SK-N-SH (cell line): ENCODE measurements at regions not wholly inside any gene's neighbourhood (a gene's known extent, or its start where the extent isn't known, plus 50 kb on each side); places are given as distances from the start of the nearest gene placed in this dataset.
"Not testable (repeated sequence)": the region's sequence is repeated elsewhere in the genome, so short reads cannot be mapped to it uniquely, and the experiment has no call there.

Experiments
- CTCF ChIA-PET: fragments of 300-600, 350-600 bp; formaldehyde crosslinking; extraction: SDS; loops from one replicate; lab custom pipeline; 2021; lab: Yijun Ruan, JAX
- POLR2A ChIA-PET: fragments of 350-600 bp; sonication (Branson Sonifier 250); formaldehyde crosslinking; extraction: SDS; loops from one replicate; lab custom pipeline; 2020; ENCODE audit warnings: antibody characterized with exemption, inconsistent platforms; lab: Yijun Ruan, JAX
- DNase-seq: peaks from one replicate; pipeline ENCODE4 v3.0.0; 2012
- H2AFZ ChIP-seq: fragments of 200-600 bp; sonication (generic); 2 replicates; pipeline ENCODE4 v1.8.1; 2016; ENCODE audit warnings: antibody characterized with exemption, mild to moderate bottlenecking, low read depth
- H3F3A ChIP-seq: fragments of 200-600 bp; sonication (generic); replicated peaks from 2 replicates; pipeline ENCODE3; 2016; ENCODE audit warnings: antibody characterized with exemption, mild to moderate bottlenecking; ENCODE audit not compliant: insufficient read depth
- H3K27ac ChIP-seq, 2 experiments: fragments of 200-500 bp in 1 of 2; fragments of 200-600 bp in 1 of 2; sonication (Bioruptor generic) in 1 of 2; sonication (generic), shearing (Covaris generic) in 1 of 2; 2 replicates each; pipeline versions ENCODE4 v1.5.1 to v1.6.1; 2014 to 2016; ENCODE audit warnings: low read depth in 2 of 2, inconsistent platforms in 1 of 2, low read length in 1 of 2, mild to moderate bottlenecking in 1 of 2, mixed read lengths in 1 of 2
- H3K27me3 ChIP-seq: fragments of 200-600 bp; sonication (generic), shearing (Covaris generic); 2 replicates; pipeline ENCODE4 v1.6.1; 2016; ENCODE audit warnings: mixed run types; ENCODE audit not compliant: insufficient read depth
- H3K36me3 ChIP-seq, 2 experiments: fragments of 200-500 bp in 1 of 2; fragments of 200-600 bp in 1 of 2; sonication (Bioruptor generic) in 1 of 2; sonication (generic) in 1 of 2; replicated peaks in 1 of 2; 2 replicates each; pipeline versions ENCODE3 to v1.5.1; 2014 to 2016; ENCODE audit warnings: low read length in 1 of 2, mild to moderate bottlenecking in 1 of 2; ENCODE audit not compliant: insufficient read depth in 2 of 2, control insufficient read depth in 1 of 2
- H3K4me1 ChIP-seq, 2 experiments: fragments of 200-500 bp in 1 of 2; fragments of 200-600 bp in 1 of 2; sonication (Bioruptor generic) in 1 of 2; sonication (generic), shearing (Covaris generic) in 1 of 2; 2 replicates each; pipeline versions ENCODE4 v1.5.1 to v1.6.1; 2014 to 2016; ENCODE audit warnings: low read depth in 1 of 2, low read length in 1 of 2, mixed run types in 1 of 2; ENCODE audit not compliant: insufficient read depth in 2 of 2, control insufficient read depth in 1 of 2
- H3K4me2 ChIP-seq: fragments of 200-600 bp; sonication (generic), shearing (Covaris generic); 2 replicates; pipeline ENCODE4 v1.6.1; 2017; ENCODE audit warnings: mixed run types
- H3K4me3 ChIP-seq, 2 experiments: fragments of 200-500 bp in 1 of 2; fragments of 200-600 bp in 1 of 2; sonication (Bioruptor generic) in 1 of 2; sonication (generic), shearing (Covaris generic) in 1 of 2; 2 replicates each; pipeline versions ENCODE4 v1.5.1 to v1.8.1; 2014 to 2016; ENCODE audit warnings: low read depth in 2 of 2, inconsistent platforms in 1 of 2, low read length in 1 of 2, mild to moderate bottlenecking in 1 of 2, mixed read lengths in 1 of 2, moderate library complexity in 1 of 2
- H3K79me2 ChIP-seq: fragments of 200-600 bp; sonication (generic); 2 replicates; pipeline ENCODE4 v1.8.1; 2017; ENCODE audit warnings: mild to moderate bottlenecking; ENCODE audit not compliant: insufficient read depth
- H3K9ac ChIP-seq: fragments of 200-600 bp; sonication (generic); 2 replicates; pipeline ENCODE4 v1.6.1; 2017; ENCODE audit warnings: mixed run types
- H3K9me2 ChIP-seq: fragments of 200-600 bp; sonication (generic); 2 replicates; pipeline ENCODE4 v1.6.1; 2017; ENCODE audit warnings: mixed run types
- H3K9me3 ChIP-seq: fragments of 200-600 bp; sonication (generic); 2 replicates; pipeline ENCODE4 v1.6.1; 2017; ENCODE audit warnings: mixed run types, mild to moderate bottlenecking, moderate library complexity
- H4K20me1 ChIP-seq: fragments of 200-600 bp; sonication (generic); 2 replicates; pipeline ENCODE4 v1.6.1; 2017; ENCODE audit warnings: mild to moderate bottlenecking, mixed run types; ENCODE audit not compliant: insufficient read depth
- ELF1 ChIP-seq: IDR thresholded peaks from 2 replicates; pipeline ENCODE4 v1.4.0; 2012
- EZH2phosphoT487 ChIP-seq: fragments of 200-600 bp; sonication (generic); IDR thresholded peaks from 2 replicates; pipeline ENCODE4 v1.6.1; 2017; ENCODE audit warnings: low read depth, mixed run types, mild to moderate bottlenecking, antibody characterized with exemption, moderate library complexity, borderline replicate concordance
- FOSL2 ChIP-seq: IDR thresholded peaks from 2 replicates; pipeline ENCODE4 v1.4.0; 2012; ENCODE audit warnings: low read depth, mild to moderate bottlenecking, moderate library complexity, borderline replicate concordance
- SMC3 ChIP-seq: IDR thresholded peaks from 2 replicates; pipeline ENCODE4 v1.6.1; 2012; ENCODE audit warnings: low read depth, low read length, improper control_type of control experiment
- YY1 ChIP-seq: IDR thresholded peaks from 2 replicates; pipeline ENCODE4 v1.4.0; 2012; ENCODE audit warnings: low read depth, mild to moderate bottlenecking
- WGBS: methylation state at CpG from one replicate; pipeline ENCODE4 v1.1.6; 2017; ENCODE audit warnings: low lambda C conversion rate; 5-methylcytosine and 5-hydroxymethylcytosine counted together
- TF ChIP-seq, protein P1 (sequence below): IDR thresholded peaks from 2 replicates; pipeline ENCODE4 v1.6.1; 2012; ENCODE audit warnings: mild to moderate bottlenecking, low read depth, low read length, moderate library complexity
- TF ChIP-seq, protein P2 (sequence below): fragments of 150-350 bp; IDR thresholded peaks from 2 replicates; pipeline ENCODE4 v1.6.1; 2016; ENCODE audit warnings: mild to moderate bottlenecking, low read depth, low read length
- TF ChIP-seq, protein P3 (sequence below): IDR thresholded peaks from 2 replicates; pipeline ENCODE4 v1.4.0; 2012; ENCODE audit warnings: low read depth, borderline replicate concordance

DNA sequence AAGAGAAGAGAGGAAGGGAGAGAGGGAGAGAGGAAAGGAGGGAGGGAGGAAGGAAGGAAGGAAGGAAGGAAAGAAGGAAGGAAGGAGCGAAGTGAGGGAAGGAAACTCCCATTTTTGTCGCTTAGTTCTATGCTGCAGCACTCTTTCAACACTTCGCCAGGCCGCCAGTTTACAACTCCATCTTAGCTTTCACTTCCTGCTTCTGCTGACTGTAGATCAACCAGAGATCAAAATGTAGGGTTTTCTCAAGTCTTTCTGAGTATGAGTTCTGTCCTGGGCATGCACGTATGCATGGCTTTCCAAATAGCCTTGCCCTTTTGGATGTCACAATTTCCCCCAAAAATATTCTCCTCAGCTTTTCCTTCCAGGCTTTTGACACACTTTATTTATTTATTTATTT lies 723.4 kb downstream of the TRHDE start:
- Histone ChIP-seq H2AFZ (no peak overlapping the region; the same call in 1 of the 2 replicates), H3K27me3 (no peaks in the 10 kb centered on the region), H3K9ac (no peak overlapping the region), H3K27ac (no peak overlapping the region), H3K4me2 (no peak overlapping the region), H3K9me2 (no peaks in the 10 kb centered on the region; the same call in 1 of the 2 replicates), H3K9me3 (no peaks in the 10 kb centered on the region)
- TF ChIP-seq, protein P1, sequence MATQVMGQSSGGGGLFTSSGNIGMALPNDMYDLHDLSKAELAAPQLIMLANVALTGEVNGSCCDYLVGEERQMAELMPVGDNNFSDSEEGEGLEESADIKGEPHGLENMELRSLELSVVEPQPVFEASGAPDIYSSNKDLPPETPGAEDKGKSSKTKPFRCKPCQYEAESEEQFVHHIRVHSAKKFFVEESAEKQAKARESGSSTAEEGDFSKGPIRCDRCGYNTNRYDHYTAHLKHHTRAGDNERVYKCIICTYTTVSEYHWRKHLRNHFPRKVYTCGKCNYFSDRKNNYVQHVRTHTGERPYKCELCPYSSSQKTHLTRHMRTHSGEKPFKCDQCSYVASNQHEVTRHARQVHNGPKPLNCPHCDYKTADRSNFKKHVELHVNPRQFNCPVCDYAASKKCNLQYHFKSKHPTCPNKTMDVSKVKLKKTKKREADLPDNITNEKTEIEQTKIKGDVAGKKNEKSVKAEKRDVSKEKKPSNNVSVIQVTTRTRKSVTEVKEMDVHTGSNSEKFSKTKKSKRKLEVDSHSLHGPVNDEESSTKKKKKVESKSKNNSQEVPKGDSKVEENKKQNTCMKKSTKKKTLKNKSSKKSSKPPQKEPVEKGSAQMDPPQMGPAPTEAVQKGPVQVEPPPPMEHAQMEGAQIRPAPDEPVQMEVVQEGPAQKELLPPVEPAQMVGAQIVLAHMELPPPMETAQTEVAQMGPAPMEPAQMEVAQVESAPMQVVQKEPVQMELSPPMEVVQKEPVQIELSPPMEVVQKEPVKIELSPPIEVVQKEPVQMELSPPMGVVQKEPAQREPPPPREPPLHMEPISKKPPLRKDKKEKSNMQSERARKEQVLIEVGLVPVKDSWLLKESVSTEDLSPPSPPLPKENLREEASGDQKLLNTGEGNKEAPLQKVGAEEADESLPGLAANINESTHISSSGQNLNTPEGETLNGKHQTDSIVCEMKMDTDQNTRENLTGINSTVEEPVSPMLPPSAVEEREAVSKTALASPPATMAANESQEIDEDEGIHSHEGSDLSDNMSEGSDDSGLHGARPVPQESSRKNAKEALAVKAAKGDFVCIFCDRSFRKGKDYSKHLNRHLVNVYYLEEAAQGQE: no peak
- TF ChIP-seq, protein P2, sequence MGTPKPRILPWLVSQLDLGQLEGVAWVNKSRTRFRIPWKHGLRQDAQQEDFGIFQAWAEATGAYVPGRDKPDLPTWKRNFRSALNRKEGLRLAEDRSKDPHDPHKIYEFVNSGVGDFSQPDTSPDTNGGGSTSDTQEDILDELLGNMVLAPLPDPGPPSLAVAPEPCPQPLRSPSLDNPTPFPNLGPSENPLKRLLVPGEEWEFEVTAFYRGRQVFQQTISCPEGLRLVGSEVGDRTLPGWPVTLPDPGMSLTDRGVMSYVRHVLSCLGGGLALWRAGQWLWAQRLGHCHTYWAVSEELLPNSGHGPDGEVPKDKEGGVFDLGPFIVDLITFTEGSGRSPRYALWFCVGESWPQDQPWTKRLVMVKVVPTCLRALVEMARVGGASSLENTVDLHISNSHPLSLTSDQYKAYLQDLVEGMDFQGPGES: no peak
- TF ChIP-seq FOSL2 (no peak), SMC3 (no peak), ELF1 (no peak), YY1 (no peak), EZH2phosphoT487 (no peak)
- TF ChIP-seq, protein P3, sequence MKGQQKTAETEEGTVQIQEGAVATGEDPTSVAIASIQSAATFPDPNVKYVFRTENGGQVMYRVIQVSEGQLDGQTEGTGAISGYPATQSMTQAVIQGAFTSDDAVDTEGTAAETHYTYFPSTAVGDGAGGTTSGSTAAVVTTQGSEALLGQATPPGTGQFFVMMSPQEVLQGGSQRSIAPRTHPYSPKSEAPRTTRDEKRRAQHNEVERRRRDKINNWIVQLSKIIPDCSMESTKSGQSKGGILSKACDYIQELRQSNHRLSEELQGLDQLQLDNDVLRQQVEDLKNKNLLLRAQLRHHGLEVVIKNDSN: no peak
- TF ChIP-seq, all 33 proteins: peak for 0
- Histone ChIP-seq H3K4me1 (no peaks in the 10 kb centered on the region), H3K4me3 (no peak overlapping the region), H3F3A (no peaks in the 10 kb centered on the region), H3K79me2 (no peaks in the 10 kb centered on the region), H3K36me3 (no peaks in the 10 kb centered on the region), H4K20me1 (no peaks in the 10 kb centered on the region)
- ChIA-PET CTCF (no interaction called here), POLR2A (no interaction called here)
- WGBS: 63% methylated on average over 5 of the region's 5 CpGs
- no peak for DNase-seq

DNA sequence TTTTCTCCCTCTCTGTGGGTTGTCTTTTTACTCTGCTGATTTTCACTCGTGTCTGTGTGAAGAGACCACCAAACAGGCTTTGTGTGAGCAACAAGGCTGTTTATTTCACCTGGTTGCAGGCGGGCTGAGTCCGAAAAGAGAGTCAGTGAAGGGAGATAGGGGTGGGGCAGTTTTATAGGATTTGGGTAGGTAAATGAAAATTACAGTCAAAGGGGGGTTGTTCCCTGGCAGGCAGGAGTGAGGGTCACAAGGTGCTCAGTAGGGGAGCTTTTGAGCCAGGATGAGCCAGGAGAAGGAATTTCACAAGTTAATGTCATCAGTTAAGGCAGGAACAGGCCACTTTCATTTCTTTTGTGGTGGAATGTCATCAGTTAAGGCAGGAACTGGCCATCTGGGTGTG lies 729.6 kb downstream of the TRHDE start:
- H3K79me2 ChIP-seq, H2AFZ ChIP-seq, H3K4me3 ChIP-seq, H3K36me3 ChIP-seq, H3K27ac ChIP-seq, H4K20me1 ChIP-seq, POLR2A ChIA-PET, CTCF ChIA-PET, H3K4me2 ChIP-seq, H3K27me3 ChIP-seq, H3K9ac ChIP-seq, H3F3A ChIP-seq, H3K9me3 ChIP-seq, DNase-seq, H3K4me1 ChIP-seq, H3K9me2 ChIP-seq: not testable (repeated sequence)
- WGBS: 30% methylated on average over 3 of the region's 3 CpGs

DNA sequence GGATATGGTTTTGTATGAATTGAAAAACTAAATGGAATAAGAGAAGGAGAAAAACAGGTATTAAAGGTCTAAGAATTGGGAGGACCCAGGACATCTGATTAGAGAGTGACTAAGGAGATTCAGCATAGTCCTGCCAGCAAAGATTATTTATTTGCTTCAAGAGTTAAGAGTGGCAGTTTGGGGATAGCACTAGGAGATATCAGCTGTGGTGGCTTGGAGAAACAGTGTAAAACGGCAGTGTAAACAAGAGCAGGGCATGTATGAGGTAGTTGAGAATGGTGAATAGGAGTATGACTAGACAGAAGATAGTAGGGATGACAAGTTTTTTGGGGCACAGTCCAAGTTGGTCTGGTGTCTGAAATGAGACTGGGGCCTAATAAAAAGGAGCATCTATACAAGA lies 730.3 kb downstream of the TRHDE start:
- H3K27ac ChIP-seq, H2AFZ ChIP-seq, H4K20me1 ChIP-seq, CTCF ChIA-PET, H3K9me3 ChIP-seq, H3K9me2 ChIP-seq, H3K79me2 ChIP-seq, H3F3A ChIP-seq, DNase-seq, H3K27me3 ChIP-seq, H3K4me1 ChIP-seq, H3K4me3 ChIP-seq, H3K36me3 ChIP-seq, H3K4me2 ChIP-seq, H3K9ac ChIP-seq, POLR2A ChIA-PET: not testable (repeated sequence)
- WGBS: 13% methylated on average over 1 of the region's 1 CpG

DNA sequence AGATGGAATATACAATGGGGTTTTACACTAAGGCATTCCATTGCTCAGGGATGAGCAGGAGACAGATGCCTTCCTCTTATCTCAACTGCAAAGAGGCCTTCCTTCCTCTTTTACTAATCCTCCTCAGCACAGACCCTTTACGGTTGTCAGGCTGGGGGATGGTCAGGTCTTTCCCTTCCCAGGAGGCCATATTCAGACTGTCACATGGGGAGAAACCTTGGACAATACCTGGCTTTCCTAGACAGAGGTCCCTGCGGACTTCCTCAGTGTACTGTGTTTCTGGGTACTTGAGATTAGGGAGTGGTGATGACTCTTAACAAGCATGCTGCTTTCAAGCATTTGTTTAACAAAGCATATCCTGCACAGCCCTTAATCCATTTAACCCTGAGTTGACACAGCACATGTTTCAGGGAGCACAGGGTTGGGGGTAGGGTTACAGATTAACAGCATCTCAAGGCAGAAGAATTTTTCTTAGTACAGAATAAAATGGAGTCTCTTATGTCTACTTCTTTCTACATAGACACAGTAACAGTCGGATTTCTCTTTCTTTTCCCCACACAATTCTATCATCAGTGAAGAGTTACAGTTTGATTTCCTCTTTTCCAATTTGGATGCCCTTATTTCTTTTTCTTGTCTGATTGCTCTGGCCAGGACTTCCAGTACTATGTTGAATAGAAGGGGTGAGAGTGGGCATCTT lies 737.1 kb downstream of the TRHDE start:
- H3K79me2 ChIP-seq, POLR2A ChIA-PET, H3K36me3 ChIP-seq, H3K9ac ChIP-seq, H3F3A ChIP-seq, H3K9me2 ChIP-seq, H3K27ac ChIP-seq, H3K4me1 ChIP-seq, H3K4me2 ChIP-seq, H2AFZ ChIP-seq, H4K20me1 ChIP-seq, H3K27me3 ChIP-seq, H3K9me3 ChIP-seq, DNase-seq, H3K4me3 ChIP-seq, CTCF ChIA-PET: not testable (repeated sequence)
- WGBS: 23% methylated on average over 3 of the region's 3 CpGs
